HCT116 (cell line): ENCODE measurements at regions not wholly inside any gene's neighbourhood (a gene's known extent, or its start where the extent isn't known, plus 50 kb on each side); places are given as distances from the start of the nearest gene placed in this dataset.

ENCODE experiments used
- ATAC-seq: fragments of 200-7000 bp; cut with Tn5 transposase; 2 replicates; pipeline ENCODE4 v1.9.1; 2020; ENCODE audit warnings: mild to moderate bottlenecking, moderate library complexity
- BruUV-seq: library from RNA; stranded (reverse); fragments of 400-500 nt; replicated peaks from 2 replicates; lab custom pipeline; 2021; lab: Mats Ljungman, UMichigan
- CTCF ChIA-PET: fragments of 300-600 bp; sonication (Branson Sonifier 250); formaldehyde crosslinking; loops from one replicate; lab custom pipeline; 2021; ENCODE audit warnings: antibody characterized with exemption; lab: Charles Lee
- POLR2A ChIA-PET: fragments of 300-600, 350-600 bp; sonication (Branson Sonifier 250); formaldehyde crosslinking; loops from one replicate; lab custom pipeline; 2021; ENCODE audit warnings: antibody characterized with exemption; lab: Charles Lee
- RAD21 ChIA-PET, 2 experiments: fragments of 300-600 bp; sonication (Branson Sonifier 250); formaldehyde crosslinking; loops; one replicate each; lab custom pipeline; 2023; ENCODE audit warnings: low total read pairs in 2 of 2; ENCODE audit not compliant: uncharacterized antibody in 2 of 2, unreplicated experiment in 2 of 2, low non-redundant PET in 1 of 2; lab: Charles Lee
- DNase-seq: peaks from one replicate; pipeline ENCODE4 v3.0.0-alpha.2; 2010; ENCODE audit warnings: low read depth, low spot score
- H2AFZ ChIP-seq: fragments of 200-600 bp; shearing (Covaris generic), sonication (generic); 2 replicates; pipeline ENCODE4 v1.6.1; 2017; ENCODE audit warnings: low read depth, mixed run types, mixed read lengths, antibody characterized with exemption, low read length; ENCODE audit not compliant: poor library complexity, severe bottlenecking
- H3K27ac ChIP-seq: 2 replicates; pipeline ENCODE4 v1.5.1; 2012; ENCODE audit warnings: low read depth, low read length
- H3K27me3 ChIP-seq: fragments of 200-600 bp; sonication (generic); 2 replicates; pipeline ENCODE4 v1.6.1; 2016; ENCODE audit warnings: mixed run types, low read length, mixed read lengths; ENCODE audit not compliant: insufficient read depth
- H3K36me3 ChIP-seq, 2 experiments: fragments of 200-500 bp in 1 of 2; fragments of 200-600 bp in 1 of 2; sonication (Bioruptor generic) in 1 of 2; sonication (generic) in 1 of 2; 2 replicates each; pipeline versions ENCODE4 v1.5.1 to v1.6.1; 2014 to 2016; ENCODE audit warnings: low read length in 2 of 2, inconsistent platforms in 1 of 2, mixed read lengths in 1 of 2, mixed run types in 1 of 2; ENCODE audit not compliant: insufficient read depth in 2 of 2, control insufficient read depth in 1 of 2
- H3K4me1 ChIP-seq, 2 experiments: fragments of 200-600 bp in 1 of 2; sonication (generic) in 1 of 2; 2 replicates each; pipeline versions ENCODE4 v1.5.1 to v1.6.1; 2012 to 2017; ENCODE audit warnings: low read length in 2 of 2, inconsistent platforms in 1 of 2, mild to moderate bottlenecking in 1 of 2, mixed read lengths in 1 of 2, mixed run types in 1 of 2, moderate library complexity in 1 of 2; ENCODE audit not compliant: insufficient read depth in 2 of 2, control insufficient read depth in 1 of 2
- H3K4me2 ChIP-seq: fragments of 200-600 bp; sonication (generic); 2 replicates; pipeline ENCODE4 v1.6.1; 2017; ENCODE audit warnings: mixed run types, low read length, mixed read lengths
- H3K4me3 ChIP-seq, 2 experiments: fragments of 200-600 bp in 1 of 2; sonication (generic) in 1 of 2; replicated peaks in 1 of 2; 2 replicates each; pipeline ENCODE4 v1.5.1; 2011 to 2016; ENCODE audit warnings: low read length in 2 of 2, control low read depth in 1 of 2, low read depth in 1 of 2, mild to moderate bottlenecking in 1 of 2, mixed read lengths in 1 of 2, mixed run types in 1 of 2
- H3K79me2 ChIP-seq: fragments of 200-600 bp; sonication (generic); 2 replicates; pipeline ENCODE4 v1.6.1; 2017; ENCODE audit warnings: mild to moderate bottlenecking, mixed run types, low read length, moderate library complexity, mixed read lengths; ENCODE audit not compliant: insufficient read depth
- H3K9ac ChIP-seq: fragments of 200-600 bp; sonication (generic); 2 replicates; pipeline ENCODE4 v1.6.1; 2016; ENCODE audit warnings: low read length, mixed read lengths
- H3K9me2 ChIP-seq: fragments of 200-600 bp; sonication (generic), shearing (Covaris generic); 2 replicates; pipeline ENCODE4 v1.6.1; 2017; ENCODE audit warnings: mixed run types, mild to moderate bottlenecking, moderate library complexity; ENCODE audit not compliant: insufficient read depth
- H3K9me3 ChIP-seq, 2 experiments: fragments of 200-500 bp in 1 of 2; fragments of 200-600 bp in 1 of 2; sonication (Bioruptor generic) in 1 of 2; sonication (generic) in 1 of 2; 2 replicates each; pipeline ENCODE4 v1.6.1; 2014 to 2017; ENCODE audit warnings: low read length in 2 of 2, mixed read lengths in 2 of 2, inconsistent platforms in 1 of 2, low read depth in 1 of 2, mild to moderate bottlenecking in 1 of 2, mixed run types in 1 of 2, moderate library complexity in 1 of 2; ENCODE audit not compliant: control insufficient read depth in 1 of 2, insufficient read depth in 1 of 2
- H4K20me1 ChIP-seq: fragments of 200-600 bp; sonication (generic), shearing (Covaris generic); 2 replicates; pipeline ENCODE4 v1.6.1; 2017; ENCODE audit warnings: mixed run types, mild to moderate bottlenecking, moderate library complexity; ENCODE audit not compliant: insufficient read depth
- CBX3 ChIP-seq: IDR thresholded peaks from 2 replicates; pipeline ENCODE4 v1.6.1; 2012; ENCODE audit warnings: low read depth
- POLR2AphosphoS5 ChIP-seq: IDR thresholded peaks from 2 replicates; pipeline ENCODE4 v1.6.1; 2011; ENCODE audit warnings: mild to moderate bottlenecking, low read depth, low read length, moderate library complexity
- RAD21 ChIP-seq: IDR thresholded peaks from 2 replicates; pipeline ENCODE4 v1.6.1; 2012; ENCODE audit warnings: low read depth, mild to moderate bottlenecking
- REST ChIP-seq: IDR thresholded peaks from 2 replicates; pipeline ENCODE4 v1.6.1; 2012; ENCODE audit warnings: low read depth
- SP1 ChIP-seq: IDR thresholded peaks from 2 replicates; pipeline ENCODE4 v1.6.1; 2012; ENCODE audit warnings: low read depth
- TCF7L2 ChIP-seq: IDR thresholded peaks from 2 replicates; pipeline ENCODE4 v1.7.0; 2011; ENCODE audit warnings: borderline replicate concordance, inconsistent platforms; ENCODE audit not compliant: insufficient read depth, insufficient read length; ENCODE audit errors: extremely low read depth
- ZFX ChIP-seq: fragments of 450-650 bp; IDR thresholded peaks from 2 replicates; pipeline ENCODE4 v1.6.1; 2017
- ZNF274 ChIP-seq: fragments of 200-500 bp; sonication (Bioruptor generic); IDR thresholded peaks from 2 replicates; pipeline ENCODE4 v1.6.1; 2014; ENCODE audit warnings: mild to moderate bottlenecking, low read depth, low read length, inconsistent platforms
- intact Hi-C: fragments of 100-400 bp; cut with micrococcal nuclease; formaldehyde crosslinking; loops from 2 replicates; pipeline ENCODE4 v1.10.0; 2022

- no peaks in the 10 kb centered on the region for H3K27me3 ChIP-seq
- peaks cover 10 to 22% of the 10 kb centered on the region in 2 experiments; a peak in 3 of 4 replicates for H3K4me1 ChIP-seq
- POLR2A ChIA-PET, result no interaction called here
- no peaks in the 10 kb centered on the region for H4K20me1 ChIP-seq
- no peak overlapping the region for H2AFZ ChIP-seq
- no peaks in the 10 kb centered on the region for H3K9me2 ChIP-seq
- no TSS peak for BruUV-seq
- H3K4me3 ChIP-seq, result no peak overlapping the region
- H3K4me2 ChIP-seq, result no peak overlapping the region
- H3K27ac ChIP-seq, result no peak overlapping the region
- no peak overlapping the region for H3K9ac ChIP-seq
- H3K36me3 ChIP-seq, result no peaks in the 10 kb centered on the region
- ATAC-seq, result no peak
- H3K79me2 ChIP-seq, result no peaks in the 10 kb centered on the region
- intact Hi-C loops, result no loop called here
- TF ChIP-seq ZFX (no peak), REST (no peak), CBX3 (no peak), SP1 (no peak), TCF7L2 (no peak), RAD21 (no peak), ZNF274 (no peak), POLR2AphosphoS5 (no peak)
- CTCF ChIA-PET, result no interaction called here
- no peak for DNase-seq
- RAD21 ChIA-PET, result no interaction called here
- H3K9me3 ChIP-seq, result no peaks in the 10 kb centered on the region
Measured at GRCh38 chr5:138665261-138665660, 88.0 kb upstream of the CTNNA1 start.
